ENCODE measurements at regions not wholly inside any gene's neighbourhood (a gene's known extent, or its start where the extent isn't known, plus 50 kb on each side); places are given as distances from the start of the nearest gene placed in this dataset.
"Not testable (repeated sequence)": the region's sequence is repeated elsewhere in the genome, so short reads cannot be mapped to it uniquely, and the experiment has no call there.

DNA sequence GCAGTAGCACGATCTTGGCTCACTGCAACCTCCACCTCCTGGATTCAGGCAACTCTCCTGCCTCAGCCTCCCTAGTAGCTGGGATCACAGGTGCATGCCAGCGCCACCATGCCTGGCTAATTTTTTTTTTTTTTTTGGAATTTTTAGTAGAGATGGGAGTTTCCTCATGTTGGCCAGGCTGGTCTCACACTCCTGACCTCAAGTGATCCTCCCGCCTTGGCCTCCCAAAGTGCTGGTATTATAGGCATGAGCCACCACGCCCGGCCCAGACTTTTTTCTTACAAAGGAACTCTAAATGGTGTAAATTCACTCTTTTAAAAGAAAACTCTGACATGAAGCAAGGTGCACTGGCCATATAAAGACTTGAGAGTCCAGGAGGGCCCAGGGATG, 51.7 kb upstream of the USP6NL start:
- not testable (repeated sequence) for TF ChIP-seq POLR2A (IDR thresholded peaks at IDR 0.05)
- TF ChIP-seq, protein P1, sequence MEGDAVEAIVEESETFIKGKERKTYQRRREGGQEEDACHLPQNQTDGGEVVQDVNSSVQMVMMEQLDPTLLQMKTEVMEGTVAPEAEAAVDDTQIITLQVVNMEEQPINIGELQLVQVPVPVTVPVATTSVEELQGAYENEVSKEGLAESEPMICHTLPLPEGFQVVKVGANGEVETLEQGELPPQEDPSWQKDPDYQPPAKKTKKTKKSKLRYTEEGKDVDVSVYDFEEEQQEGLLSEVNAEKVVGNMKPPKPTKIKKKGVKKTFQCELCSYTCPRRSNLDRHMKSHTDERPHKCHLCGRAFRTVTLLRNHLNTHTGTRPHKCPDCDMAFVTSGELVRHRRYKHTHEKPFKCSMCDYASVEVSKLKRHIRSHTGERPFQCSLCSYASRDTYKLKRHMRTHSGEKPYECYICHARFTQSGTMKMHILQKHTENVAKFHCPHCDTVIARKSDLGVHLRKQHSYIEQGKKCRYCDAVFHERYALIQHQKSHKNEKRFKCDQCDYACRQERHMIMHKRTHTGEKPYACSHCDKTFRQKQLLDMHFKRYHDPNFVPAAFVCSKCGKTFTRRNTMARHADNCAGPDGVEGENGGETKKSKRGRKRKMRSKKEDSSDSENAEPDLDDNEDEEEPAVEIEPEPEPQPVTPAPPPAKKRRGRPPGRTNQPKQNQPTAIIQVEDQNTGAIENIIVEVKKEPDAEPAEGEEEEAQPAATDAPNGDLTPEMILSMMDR (IDR thresholded peaks at IDR 0.05): not testable (repeated sequence)
